NCI-H1694 treated with DMSO at 0.1 percent for 48 hours (cell line): ENCODE measurements at regions not wholly inside any gene's neighbourhood (a gene's known extent, or its start where the extent isn't known, plus 50 kb on each side); places are given as distances from the start of the nearest gene placed in this dataset.

ENCODE experiments used
- DNase-seq: peaks from one replicate; lab custom pipeline; 2025; lab: John Stamatoyannopoulos, UW

- no peak for DNase-seq
Observed at GRCh38 chr14:101066826-101067510, 163.4 kb upstream of the RTL1 start.

GRCh38 chr14:101068313-101069227, 165.0 kb upstream of the RTL1 start:
- no peak for DNase-seq

- no peak for DNase-seq
Observed at GRCh38 chr14:101069228-101069549, 165.7 kb upstream of the RTL1 start.

- no peak for DNase-seq
Observed at GRCh38 chr14:101069666-101070362, 166.3 kb upstream of the RTL1 start.

- no peak for DNase-seq
Observed at GRCh38 chr14:101070540-101071492, 167.3 kb upstream of the RTL1 start.

GRCh38 chr14:101071493-101071906, 168.0 kb upstream of the RTL1 start:
- DNase-seq: peak; percentile 81

- no peak for DNase-seq
Observed at GRCh38 chr14:101072070-101072469, 168.5 kb upstream of the RTL1 start.

GRCh38 chr14:101072531-101072930, 169.0 kb upstream of the RTL1 start:
- DNase-seq: no peak

GRCh38 chr14:101072945-101073597, 169.5 kb upstream of the RTL1 start:
- DNase-seq: peak; percentile 81

GRCh38 chr14:101073598-101073965, 170.1 kb upstream of the RTL1 start:
- DNase-seq: no peak

- no peak for DNase-seq
Observed at GRCh38 chr14:101074196-101075024, 170.9 kb upstream of the RTL1 start.

- DNase-seq: no peak
Observed at GRCh38 chr14:101075025-101075800, 171.7 kb upstream of the RTL1 start.

- DNase-seq: no peak
Observed at GRCh38 chr14:101075801-101076413, 172.4 kb upstream of the RTL1 start.

GRCh38 chr14:101076451-101077198, 173.1 kb upstream of the RTL1 start:
- no peak for DNase-seq

- no peak for DNase-seq
Observed at GRCh38 chr14:101077481-101078074, 174.1 kb upstream of the RTL1 start.

- DNase-seq: no peak
Observed at GRCh38 chr14:101078170-101078891, 174.8 kb upstream of the RTL1 start.

- DNase-seq: no peak
Observed at GRCh38 chr14:101078892-101079221, 175.3 kb upstream of the RTL1 start.
